ENCODE measurements at regions not wholly inside any gene's neighbourhood (a gene's known extent, or its start where the extent isn't known, plus 50 kb on each side); places are given as distances from the start of the nearest gene placed in this dataset.

GRCh38 chr2:176388861-176389260 is 119.6 kb downstream of the MTX2 start:
- no peak for DNase-seq (ENCODE audit: low read depth in 2 of 2)

GRCh38 chr2:176390276-176391147 is 121.3 kb downstream of the MTX2 start:
- no peak for DNase-seq (ENCODE audit: low read depth in 2 of 2)

DNA sequence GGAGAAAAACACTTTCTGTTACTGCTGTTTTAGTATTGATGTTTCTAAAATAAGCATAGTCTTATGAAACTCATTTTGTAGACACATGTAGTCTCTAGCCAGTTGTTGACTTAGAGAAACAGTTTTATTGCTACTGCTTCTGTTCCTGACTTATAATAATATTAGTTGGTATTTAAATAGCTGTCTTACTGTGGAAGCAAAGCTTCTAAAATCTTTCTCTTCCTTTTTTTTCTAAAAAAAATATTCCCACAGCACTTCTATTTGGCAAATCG is 121.8 kb downstream of the MTX2 start:
- DNase-seq (ENCODE audit: low read depth in 2 of 2): no peak

GRCh38 chr2:176392249-176392648 is 123.0 kb downstream of the MTX2 start:
- no peak for DNase-seq (ENCODE audit: low read depth in 2 of 2)

GRCh38 chr2:176392744-176393414 is 123.6 kb downstream of the MTX2 start:
- no peak for DNase-seq (ENCODE audit: low read depth in 2 of 2)

GRCh38 chr2:176395273-176395854 is 126.1 kb downstream of the MTX2 start:
- DNase-seq (ENCODE audit: low read depth in 2 of 2): no peak

- DNase-seq (ENCODE audit: low read depth in 2 of 2): no peak
These were observed 129.2 kb downstream of the MTX2 start for GRCh38 chr2:176398243-176399073.

DNA sequence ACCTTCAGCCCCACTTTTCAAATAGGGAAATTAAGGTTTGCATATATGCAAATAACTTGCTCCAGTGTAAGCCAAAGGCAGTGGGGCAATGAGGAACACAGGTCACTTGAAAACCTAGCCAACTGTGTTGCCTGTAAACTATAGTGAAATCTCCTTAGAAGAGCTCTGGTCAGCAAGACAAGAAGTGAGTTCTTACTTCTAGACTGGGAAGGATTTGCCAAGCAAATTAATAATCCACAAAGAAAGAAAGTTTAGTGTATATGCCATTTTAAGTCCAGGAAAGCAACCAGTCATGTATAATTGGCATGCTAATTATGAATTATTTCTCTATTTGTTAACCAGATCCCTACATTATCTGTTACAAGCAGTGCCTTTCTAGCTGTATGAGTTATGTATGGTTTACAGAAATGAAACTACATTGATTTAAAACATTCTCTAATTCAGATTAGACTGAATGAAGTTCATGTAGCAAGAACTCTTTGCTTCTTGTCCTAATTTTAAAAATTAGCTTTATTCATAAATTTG is 129.9 kb downstream of the MTX2 start:
- no peak for DNase-seq (ENCODE audit: low read depth in 2 of 2)

DNA sequence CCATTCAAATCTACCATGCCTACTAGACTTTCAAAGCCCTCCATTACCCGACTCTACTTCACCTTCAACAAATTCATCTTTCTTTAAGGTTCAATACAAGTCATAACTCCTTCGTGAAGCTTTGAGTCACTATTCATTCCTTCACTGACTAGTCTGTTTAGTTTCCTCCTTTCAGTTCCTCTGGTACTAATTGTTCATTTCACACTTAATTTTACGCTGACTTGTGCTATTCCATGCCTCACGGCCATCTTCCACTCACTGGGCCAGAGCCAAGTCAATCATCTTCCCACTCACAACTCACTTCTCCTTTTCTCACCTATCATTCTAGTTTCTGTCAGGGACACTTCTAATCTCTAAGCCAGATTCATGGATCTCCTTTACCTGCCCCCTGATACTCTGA is 136.2 kb downstream of the MTX2 start:
- DNase-seq (ENCODE audit: low read depth in 2 of 2): no peak

DNA sequence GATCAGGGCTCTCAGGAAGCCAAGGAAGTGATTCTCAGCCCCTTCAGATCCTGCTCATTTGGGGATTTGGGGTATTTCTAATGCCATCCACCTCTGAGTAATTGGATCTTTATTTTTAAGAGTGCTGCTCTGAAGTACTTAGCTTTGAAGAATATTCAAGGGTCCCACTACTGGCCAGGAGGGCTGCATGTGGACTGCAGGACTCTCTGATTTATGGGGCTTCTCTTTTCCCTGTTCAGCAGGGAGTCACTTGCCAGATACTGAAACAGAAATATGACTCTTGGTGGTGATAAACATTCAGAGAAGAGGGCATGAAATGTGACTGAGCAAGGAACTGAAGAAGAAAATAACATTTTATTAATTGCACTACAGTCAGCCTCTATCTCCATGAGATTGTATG is 138.5 kb downstream of the MTX2 start:
- no peak for DNase-seq (ENCODE audit: low read depth in 2 of 2)

- DNase-seq (ENCODE audit: low read depth in 2 of 2): no peak
These were observed 140.4 kb downstream of the MTX2 start for GRCh38 chr2:176409671-176410070.

- DNase-seq (ENCODE audit: low read depth in 2 of 2): no peak
These were observed 142.9 kb downstream of the MTX2 start for GRCh38 chr2:176412136-176412535.

DNA sequence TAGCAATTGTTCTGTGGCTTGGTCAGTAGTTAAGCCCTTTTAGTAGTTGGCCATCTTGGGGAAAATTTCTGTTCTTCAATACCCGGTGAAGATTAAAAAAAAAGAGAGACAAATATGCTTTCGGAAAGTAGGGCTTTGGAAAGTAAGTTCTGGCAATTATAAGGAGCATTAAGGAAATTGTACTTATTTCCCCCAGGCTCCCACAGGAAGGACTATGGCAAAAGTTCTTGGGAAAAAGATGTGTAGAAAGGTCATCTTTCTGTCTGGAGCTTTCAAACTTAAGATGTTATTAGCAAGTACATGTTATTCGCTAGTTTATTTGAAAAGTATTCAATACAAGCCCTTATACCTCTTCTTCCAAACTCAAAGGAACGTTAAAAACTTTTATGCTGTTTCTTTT is 144.5 kb downstream of the MTX2 start:
- DNase-seq (ENCODE audit: low read depth in 2 of 2): no peak

- DNase-seq (ENCODE audit: low read depth in 2 of 2): no peak
These were observed 145.4 kb downstream of the MTX2 start for GRCh38 chr2:176414641-176415040.

- no peak for DNase-seq (ENCODE audit: low read depth in 2 of 2)
These were observed 146.1 kb downstream of the MTX2 start for GRCh38 chr2:176415174-176415895.

- DNase-seq (ENCODE audit: low read depth in 2 of 2): no peak
These were observed 146.8 kb downstream of the MTX2 start for GRCh38 chr2:176415937-176416499.

DNA sequence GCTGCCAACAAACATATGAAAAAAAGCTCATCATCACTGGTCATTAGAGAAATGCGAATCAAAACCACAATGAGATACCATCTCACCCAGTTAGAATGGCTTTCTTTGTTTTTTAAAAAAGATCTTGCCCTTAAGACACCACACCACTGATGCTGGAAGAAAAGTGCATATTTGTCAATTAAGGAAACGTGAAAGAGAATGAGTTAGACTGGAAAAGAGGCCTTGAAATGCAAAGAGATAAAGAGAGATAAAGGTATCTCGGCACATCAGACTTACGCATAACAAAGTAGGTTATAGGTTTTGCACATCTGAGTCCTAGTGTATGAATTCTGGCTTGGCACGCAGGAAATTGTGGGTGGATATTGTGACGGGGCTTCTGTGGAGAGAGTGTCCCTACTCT is 149.5 kb downstream of the MTX2 start:
- DNase-seq (ENCODE audit: low read depth in 2 of 2): no peak

DNA sequence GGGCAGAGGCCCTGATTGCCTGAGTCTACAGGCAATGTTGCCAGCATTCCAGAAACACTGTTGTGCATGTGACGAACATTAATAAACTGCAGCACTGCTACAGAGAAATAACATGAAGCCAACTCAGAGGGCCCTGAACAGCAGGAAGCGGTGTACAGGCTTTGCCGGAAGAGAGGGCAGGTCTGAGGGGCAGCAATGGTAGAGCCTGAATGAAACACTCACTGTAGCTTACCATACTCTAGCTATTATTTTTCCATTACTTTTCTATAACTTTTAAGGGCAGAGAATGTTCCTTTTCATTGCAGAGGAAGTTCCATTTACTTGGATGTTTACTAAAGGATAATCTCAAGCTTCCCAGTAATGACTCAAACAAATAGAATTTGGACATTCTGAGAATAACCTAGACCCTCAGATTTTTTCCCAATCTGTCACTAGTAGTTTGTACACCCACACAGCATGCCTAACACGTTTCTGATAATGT is 150.4 kb downstream of the MTX2 start:
- DNase-seq (ENCODE audit: low read depth in 2 of 2): no peak

DNA sequence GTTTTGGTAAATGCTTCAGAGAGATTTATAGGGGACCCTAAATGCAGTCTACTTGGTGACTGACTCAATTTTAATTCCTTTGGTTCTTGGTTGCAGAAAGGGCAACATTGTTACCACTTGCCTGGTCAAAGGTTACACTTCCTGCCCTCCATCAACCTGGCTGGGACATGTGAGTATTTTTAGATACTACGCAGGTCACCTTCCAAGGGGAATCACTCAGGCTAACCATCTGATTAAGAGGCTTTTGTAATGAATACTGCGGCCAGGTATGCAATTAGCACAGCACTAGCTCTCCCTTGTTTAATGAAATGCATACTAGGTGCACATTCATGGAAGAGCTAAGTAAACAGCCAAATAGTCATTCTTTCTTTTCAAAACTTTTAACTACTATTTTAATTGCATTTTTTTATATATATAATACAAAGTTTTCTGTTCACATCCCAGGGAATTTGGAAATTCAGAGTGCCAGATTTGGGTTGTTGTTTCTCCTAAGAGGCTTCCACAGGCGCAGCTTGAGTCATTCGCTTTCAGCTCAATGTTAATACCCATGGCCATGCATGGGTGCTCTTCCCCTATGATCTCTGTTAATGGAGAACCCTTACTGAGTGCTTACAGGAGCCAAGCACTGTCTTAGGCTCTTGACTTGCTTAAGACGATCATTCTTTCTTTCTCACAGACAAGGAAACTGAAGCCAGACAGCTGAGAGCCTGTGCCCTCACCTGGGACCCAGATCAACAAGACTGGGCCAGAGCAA is 152.2 kb downstream of the MTX2 start:
- no peak for DNase-seq (ENCODE audit: low read depth in 2 of 2)

DNA sequence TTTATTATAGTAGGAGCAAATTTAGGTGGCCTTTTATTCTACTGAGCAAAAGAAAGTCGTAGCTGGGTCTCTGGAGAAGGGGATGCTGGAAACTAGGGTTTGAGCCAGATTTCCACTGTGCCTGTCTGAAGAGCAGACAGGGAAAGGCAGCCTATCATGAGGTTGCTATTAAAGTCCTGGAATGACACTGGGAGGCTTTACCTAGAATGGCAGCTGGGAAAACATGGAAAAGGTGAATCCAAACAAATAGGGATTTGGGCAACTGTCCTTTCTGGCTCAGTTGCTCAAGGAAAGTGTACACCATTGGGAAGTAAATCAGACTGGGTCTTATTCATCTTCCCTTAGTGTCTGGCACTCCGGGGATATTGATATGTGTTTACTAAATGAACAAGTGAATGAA is 154.6 kb downstream of the MTX2 start:
- DNase-seq (ENCODE audit: low read depth in 2 of 2): no peak
